ENCODE measurements at regions not wholly inside any gene's neighbourhood (a gene's known extent, or its start where the extent isn't known, plus 50 kb on each side); places are given as distances from the start of the nearest gene placed in this dataset.
"Not testable (repeated sequence)": the region's sequence is repeated elsewhere in the genome, so short reads cannot be mapped to it uniquely, and the experiment has no call there.

DNA sequence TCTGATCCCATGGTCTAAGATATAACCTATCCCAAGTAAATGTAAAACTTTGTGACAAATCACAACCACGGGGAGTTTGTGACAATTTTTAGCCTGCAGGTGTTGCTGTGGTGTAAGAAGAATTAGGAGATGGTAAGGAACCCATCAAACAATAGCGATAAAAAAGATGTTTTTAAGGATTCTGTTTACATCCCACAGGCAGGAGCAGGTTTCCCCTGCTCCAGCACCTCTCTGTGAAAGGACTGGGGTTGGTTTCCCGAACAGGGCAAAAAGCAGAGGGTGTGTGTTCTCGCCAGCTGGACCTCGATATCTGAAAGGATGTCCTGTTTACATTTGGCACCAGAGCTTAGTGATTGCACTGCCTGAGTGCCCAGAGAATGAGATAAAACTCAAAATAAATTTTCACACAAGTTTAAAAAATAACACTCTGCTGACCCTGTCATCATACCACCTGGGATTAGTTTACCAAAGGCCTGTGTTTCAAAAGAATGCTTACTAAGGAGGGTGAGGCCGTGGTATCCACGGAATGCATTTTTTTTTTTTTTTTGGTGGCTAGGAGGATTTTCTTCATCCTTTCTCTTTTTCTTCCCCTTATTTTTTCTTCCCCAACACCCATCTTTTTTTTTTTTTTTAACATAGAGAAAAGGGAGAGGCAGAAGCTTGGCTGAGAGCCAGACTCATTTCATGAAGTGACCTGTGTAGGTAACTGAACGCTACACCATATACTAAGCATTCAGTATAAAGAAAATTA, 151.8 kb upstream of the DPH6 start:
- no peak for DNase-seq

DNA sequence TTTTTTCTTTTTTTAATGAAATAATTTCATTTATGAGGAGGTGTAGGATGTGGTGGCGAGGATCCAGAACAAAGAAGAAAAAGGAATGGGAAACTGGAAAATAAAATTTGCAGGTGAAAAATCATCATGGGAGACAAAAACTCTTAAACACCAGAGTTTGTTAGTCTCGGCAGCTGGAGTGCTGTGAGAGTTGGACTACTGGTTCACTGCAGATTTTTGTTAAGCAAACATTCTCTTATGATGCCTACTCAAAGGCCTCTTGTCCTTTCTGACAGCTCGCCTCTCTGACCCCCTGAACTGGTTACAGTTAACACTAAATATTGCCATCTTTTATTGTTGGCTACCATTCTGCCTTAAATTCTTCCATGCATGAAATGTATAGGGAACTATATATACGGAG, 152.4 kb upstream of the DPH6 start:
- DNase-seq: no peak

DNA sequence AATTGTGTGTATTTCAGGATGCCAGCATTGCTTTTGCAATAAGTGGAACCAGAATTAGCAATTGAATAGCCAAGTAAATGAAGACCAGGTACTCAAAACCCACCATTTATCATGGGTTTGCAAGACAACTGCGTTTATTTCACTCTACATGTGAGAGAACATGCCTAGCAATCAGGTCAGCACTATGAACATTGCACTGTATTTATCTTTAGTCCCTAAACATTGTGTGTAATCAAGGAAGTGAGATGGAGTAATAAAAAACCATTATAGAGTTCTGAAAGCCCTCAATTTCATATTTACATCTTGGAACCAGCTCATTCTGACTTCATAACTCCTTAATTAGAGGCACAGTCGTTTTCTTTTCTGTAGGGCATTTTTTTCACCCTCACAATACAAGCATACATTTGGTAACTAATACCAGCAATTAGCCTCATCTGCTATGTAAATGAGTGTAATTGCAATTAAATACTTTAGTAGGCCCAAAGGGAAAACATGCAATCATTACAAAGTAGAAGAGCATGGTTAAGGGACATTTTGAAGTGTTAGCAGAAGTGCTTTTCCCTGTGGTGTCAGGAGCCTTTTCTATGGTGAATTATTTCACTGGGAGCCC, 153.1 kb upstream of the DPH6 start:
- no peak for DNase-seq

- DNase-seq: not testable (repeated sequence)
Measured at GRCh38 chr15:35700091-35700593, 154.2 kb upstream of the DPH6 start.

DNA sequence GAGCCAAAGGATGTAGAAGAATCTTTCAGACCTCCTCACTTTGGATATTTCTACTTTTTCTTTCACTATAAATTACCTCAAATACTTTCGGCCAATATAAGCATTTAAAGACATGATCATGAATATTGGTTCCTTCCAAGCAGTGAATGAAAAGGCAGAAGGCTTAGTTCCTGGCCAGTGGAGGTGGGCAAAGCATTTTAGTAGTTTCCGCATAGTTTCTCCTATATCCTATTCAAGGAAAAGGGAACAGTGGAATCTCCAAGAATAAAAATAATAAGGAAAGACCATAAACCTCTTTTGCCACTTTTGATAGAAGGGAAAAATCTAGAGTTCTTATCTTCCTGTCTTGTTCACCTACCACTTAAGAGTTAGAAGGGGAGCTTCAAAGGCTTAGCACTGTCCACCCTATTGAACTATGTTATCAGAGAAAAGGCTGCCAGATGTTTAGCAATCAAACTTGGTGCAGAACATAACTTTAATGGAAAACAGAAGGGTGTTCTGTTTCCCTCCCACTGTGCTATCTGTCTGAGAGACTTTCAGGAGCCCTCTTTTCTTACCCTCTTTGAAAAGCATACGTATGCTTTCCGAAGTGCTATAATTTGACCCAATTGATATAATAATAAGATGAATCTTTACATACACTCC, 155.6 kb upstream of the DPH6 start:
- no peak for DNase-seq

GRCh38 chr15:35702946-35703495, 157.1 kb upstream of the DPH6 start:
- no peak for DNase-seq

DNA sequence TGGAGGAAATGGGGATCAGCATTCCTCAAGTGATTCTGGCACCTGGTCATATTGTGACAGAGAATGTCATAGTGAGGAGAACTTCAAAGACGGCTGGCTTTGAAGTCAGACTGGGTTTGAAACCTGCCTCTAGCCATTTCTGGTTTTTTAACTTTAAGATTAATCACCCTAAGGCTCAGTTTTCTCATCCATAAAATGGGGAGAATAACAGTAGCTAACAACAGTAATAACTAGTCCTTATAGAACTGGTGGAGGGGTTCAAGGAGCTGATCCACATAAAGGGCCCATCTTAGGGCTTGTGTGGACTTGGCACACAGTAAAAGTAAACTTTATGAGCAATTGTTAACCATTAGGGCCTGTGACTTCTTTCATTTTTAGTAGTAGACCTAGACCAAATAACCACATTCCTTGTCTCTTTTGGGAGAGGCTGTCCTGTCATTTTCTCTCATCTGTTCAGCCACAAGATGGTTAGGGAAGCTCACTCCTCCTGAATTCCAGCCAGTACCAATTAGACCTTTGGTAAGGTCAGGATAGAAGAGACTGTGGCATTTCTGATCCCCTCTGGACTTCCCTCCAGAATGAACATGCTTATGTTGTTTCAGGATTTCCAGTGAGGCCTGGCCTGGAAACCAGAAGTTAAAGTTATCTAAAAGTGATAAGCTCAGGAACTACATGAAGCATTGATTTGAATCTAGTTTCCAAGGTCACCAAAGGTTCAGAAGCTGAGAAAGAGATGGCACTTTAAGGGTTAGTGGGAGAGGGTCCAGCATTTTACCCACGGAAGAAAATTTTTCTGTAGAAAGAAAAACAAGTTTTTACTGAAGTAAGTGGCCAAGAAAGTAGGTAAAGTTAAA, 159.3 kb upstream of the DPH6 start:
- DNase-seq: no peak

DNA sequence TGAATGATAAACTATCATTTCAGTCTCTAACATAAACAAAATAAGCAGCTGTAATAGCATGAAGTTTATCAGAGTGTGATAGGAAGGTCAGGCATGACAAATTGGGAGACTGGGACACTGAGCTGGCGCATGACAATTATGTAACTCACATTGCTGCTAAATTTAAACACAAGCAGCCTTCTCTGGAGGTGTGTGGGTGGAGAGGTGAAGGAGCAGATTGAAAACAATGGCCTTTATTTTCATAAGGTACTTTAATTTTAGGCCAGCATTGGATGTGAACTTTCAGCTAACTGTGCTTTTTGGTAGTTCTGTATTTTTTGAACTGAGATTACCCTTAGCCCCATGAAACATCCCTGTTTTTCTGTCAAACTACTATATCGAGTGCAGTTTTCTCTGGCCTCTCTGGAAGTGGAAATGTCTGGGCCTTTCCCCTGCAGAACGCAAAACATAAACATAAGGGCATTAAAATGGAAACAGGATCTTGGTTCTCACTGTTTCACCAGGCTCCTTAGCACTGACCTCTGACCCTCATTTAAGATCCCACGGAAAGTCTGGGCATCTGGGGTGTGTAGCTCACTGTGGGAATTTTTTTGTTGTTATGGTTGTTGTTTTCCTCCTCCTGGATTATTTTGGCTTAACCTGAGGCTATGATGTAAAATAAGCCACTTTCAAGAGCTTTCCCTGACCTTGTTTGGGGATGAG, 160.1 kb upstream of the DPH6 start:
- no peak for DNase-seq

DNA sequence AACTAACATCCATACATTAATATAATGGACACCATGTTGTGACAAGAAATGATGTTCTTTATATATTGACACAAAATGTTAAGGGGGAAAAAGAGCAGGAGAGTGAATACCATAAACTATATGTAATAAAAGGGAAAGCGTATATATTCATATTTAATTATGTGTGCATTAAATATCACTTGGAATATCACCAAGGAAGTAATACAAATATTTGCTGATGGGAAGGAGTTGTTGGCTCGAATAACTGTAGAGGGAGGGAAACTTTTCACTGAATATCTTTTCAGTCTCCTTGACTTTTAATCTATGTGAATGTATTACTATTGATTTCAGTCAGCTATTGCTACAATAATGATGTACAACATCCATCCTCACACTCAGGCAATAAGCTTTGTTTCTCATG, 167.0 kb upstream of the DPH6 start:
- DNase-seq: no peak

GRCh38 chr15:35713733-35714132, 167.8 kb upstream of the DPH6 start:
- DNase-seq: no peak

DNA sequence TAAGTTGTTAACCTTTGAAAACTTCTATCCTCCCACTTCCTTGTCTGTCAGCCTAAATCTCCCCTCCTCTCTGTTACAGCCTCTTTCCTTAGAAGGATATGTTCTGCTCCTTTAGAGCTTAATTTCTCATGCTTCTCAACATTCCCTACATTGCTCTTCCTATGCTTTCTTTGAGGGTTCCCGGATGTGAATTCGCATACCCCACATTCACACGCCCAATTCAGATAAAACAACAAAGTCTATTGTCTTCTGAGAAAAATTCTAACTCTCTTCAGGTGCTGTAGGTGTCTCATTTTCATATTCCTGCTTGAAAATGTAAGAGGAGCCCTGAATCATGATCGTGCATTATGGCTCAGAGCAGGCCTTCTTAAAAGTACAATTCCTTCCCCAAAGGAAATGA, 171.8 kb upstream of the DPH6 start:
- no peak for DNase-seq

GRCh38 chr15:35720019-35720418, 174.1 kb upstream of the DPH6 start:
- no peak for DNase-seq

GRCh38 chr15:35720984-35721383, 175.0 kb upstream of the DPH6 start:
- no peak for DNase-seq

DNA sequence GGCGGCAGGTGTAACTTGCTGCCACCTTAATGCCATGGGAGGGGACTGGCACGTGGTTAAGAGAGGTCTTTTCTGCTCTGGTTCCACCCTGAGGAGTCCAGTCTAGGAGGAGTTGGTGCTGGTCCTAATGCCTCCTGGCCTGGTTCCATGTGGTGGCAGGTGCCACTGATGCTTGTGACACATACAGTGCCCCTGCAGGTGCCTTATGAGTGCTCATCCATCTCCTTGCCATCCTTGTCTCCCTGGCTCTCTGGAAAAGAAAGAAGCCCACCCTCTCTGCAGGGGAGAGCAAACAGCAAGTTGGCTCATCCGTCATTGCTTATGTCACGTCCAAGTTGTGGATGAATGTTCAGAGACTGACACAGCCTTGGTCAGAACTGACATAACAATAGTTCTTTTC, 175.8 kb upstream of the DPH6 start:
- no peak for DNase-seq

- DNase-seq: no peak
Measured at GRCh38 chr15:35722501-35722900, 176.5 kb upstream of the DPH6 start.

DNA sequence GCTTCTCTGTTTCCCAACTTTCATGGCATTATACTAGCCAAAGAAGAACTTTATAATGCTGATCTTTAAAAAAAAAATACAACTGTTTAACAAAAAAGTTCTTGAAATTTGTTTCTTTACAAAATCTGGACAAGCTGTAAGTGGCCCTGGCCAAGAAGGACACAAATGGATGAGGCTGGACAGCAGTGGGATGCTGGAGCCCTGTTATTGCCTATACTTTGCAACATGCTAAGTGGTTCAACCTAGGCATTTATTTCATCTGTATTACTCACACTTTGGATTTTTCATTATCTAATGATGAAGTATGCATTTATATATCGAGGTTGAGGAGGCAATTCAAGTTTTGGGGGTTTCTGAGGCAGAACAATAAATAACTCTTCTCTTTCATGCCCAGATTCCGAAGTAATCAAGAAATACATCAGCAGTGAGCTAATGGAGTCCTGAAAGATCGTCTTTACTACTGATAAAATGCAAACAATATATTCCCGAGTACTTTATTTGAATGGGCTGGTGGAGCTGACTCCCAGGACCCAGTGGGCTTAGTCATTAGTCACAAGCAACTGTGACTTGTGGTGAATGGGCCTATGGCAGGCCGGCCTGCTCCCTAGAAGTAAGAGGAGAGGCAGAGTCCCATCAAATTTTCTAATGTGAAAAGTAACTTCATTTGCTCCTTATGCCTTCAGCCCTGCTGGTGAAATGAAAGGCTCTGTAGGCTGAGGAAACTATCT, 177.3 kb upstream of the DPH6 start:
- DNase-seq: no peak

DNA sequence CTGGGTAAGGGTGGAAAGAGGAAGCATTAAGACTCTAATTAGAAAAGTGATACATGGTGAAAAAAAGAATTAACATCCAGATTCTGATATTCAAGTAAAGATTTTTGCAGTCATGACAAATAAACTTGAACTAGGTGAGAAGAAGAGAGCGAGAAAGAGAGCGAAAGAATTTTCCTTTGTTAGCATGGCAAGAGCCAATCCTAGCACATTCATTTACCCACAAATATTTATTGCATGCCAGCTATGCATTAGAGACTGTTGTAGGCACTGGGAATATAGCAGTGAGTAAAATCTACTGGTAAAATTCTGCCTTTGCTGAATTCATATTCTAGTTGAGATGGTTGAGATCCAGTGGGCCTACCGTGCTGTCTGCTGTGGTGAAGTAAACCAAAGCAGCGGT, 177.9 kb upstream of the DPH6 start:
- DNase-seq: no peak

DNA sequence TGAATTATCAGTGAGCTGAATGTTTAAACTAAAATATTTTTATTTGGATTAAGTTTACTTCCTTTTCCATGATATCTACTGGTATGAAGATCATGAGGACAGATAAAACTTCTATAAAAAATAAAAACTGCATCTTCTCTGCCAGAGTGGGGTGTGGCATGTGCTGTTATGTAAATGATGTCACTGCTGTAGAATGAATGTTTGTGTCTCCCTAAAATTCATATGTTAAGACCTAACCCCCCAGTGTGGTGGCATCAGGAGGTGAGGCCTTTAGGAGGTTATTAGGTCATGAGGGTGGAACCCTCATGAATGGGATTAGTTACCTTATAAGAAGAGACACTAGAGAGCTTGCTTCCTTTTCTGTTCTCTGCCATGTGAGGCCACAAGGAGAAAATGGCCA, 178.7 kb upstream of the DPH6 start:
- no peak for DNase-seq

DNA sequence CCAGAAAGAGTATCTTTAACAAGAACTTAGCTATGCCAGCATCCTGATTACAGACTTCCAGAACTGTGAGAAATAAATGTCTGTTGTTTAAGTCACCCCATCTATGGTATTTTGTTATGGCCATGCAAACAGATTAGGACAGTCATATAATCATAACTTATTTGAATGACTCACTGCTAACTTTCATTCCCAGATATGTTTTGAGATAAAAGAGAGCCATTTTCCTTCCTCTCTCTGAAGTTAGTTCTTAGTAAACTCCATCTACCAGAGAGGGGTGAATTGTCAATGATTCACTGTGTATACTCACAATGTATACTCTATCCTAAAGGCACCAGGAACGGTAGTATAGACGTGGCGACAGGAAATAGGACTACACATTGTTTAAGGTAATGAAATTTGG, 179.4 kb upstream of the DPH6 start:
- DNase-seq: no peak

DNA sequence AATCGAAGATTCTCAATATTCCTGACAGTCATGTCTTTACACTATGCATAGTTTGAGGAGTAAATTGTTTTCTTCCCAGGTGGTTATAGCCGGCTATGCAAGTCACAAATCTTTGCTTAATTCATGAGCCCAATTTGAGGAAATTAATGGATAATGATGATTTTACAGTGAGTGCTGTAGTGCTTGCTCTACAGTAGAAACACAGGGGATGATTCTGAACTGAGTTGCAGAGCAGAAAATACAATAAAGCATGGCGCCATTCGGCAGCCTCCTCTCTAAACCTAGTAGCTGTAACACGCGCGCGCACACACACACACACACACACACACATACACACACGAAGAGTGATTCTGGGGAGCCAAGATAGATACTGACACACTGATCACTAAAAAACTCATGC, 181.7 kb upstream of the DPH6 start:
- DNase-seq: no peak

DNA sequence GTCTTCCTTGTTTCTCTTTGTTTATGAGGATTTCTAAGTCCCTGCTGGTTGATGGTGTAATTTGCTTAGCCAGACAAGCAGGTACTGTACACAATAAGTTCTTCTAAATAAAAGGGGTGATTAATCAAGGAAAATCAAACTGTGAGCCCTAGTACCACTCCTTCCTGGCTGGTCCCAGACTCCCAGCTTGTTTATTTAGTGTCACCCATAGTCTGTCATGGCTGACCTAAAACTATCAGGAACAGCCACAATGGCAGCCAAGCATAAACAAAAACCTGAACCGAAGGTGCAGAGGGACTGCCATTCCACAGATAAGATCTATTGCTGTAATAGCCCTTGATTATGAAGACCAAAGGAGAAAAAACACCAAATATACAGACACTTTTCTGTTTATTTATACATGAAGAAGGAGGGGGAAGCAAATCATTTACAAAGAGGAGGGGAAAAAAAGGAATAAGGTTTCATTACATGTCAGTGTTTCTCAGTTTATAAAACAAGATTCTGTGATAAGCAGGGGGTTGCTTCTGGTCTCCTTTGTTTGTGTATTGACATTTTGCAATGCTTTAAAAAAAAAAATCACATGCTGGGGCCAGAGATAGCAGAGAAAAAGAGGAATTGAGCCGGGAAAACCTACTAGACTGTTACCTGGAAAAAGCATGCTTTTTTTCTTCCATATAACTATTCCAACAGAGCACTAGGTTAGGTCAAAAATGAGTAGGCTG, 182.4 kb upstream of the DPH6 start:
- DNase-seq: no peak
